ENCODE measurements at regions not wholly inside any gene's neighbourhood (a gene's known extent, or its start where the extent isn't known, plus 50 kb on each side); places are given as distances from the start of the nearest gene placed in this dataset.

- DNase-seq (no peak), ATAC-seq (ENCODE audit: low FRiP score) (no peak)
- WGBS, 2 donors: 87 to 90% methylated on average over 4 of the region's 4 CpGs
- Histone ChIP-seq H3K9me3 (ENCODE audit: control insufficient read depth, low read length) (no peaks in the 10 kb centered on the region), H3K4me3 (ENCODE audit: low read length in 2 of 2) (no peak overlapping the region), H3K4me1 (ENCODE audit: control insufficient read depth in 1 of 2, insufficient read depth in 2 of 2, low read length in 2 of 2) (no peaks in the 10 kb centered on the region), H3K36me3 (ENCODE audit: control insufficient read depth in 1 of 2, insufficient read depth in 2 of 2, low read length in 1 of 2) (no peaks in the 10 kb centered on the region), H3K27me3 (ENCODE audit: control insufficient read depth in 1 of 2, insufficient read depth in 2 of 2, low read length in 1 of 2) (no peaks in the 10 kb centered on the region), H3K27ac (ENCODE audit: low read depth in 1 of 2, low read length in 2 of 2) (no peak overlapping the region)
- intact Hi-C loops (cut with DNase I): no loop called here
These were observed 1492.5 kb upstream of the TMEFF2 start for GRCh38 chr2:193687195-193687594.

- DNase-seq: no peak
- ATAC-seq (ENCODE audit: low FRiP score): no peak
- 6 to 22% methylated on average over 1 of the region's 1 CpG for WGBS, 2 donors
- H3K4me3 ChIP-seq (ENCODE audit: low read length in 2 of 2): no peak overlapping the region
- intact Hi-C loops (cut with DNase I): no loop called here
- H3K36me3 ChIP-seq (ENCODE audit: control insufficient read depth in 1 of 2, insufficient read depth in 2 of 2, low read length in 1 of 2): no peaks in the 10 kb centered on the region
- no peak overlapping the region for H3K27ac ChIP-seq (ENCODE audit: low read depth in 1 of 2, low read length in 2 of 2)
- no peaks in the 10 kb centered on the region for H3K27me3 ChIP-seq (ENCODE audit: control insufficient read depth in 1 of 2, insufficient read depth in 2 of 2, low read length in 1 of 2)
- H3K4me1 ChIP-seq (ENCODE audit: control insufficient read depth in 1 of 2, insufficient read depth in 2 of 2, low read length in 2 of 2): no peaks in the 10 kb centered on the region
- peaks cover 1% of the 10 kb centered on the region for H3K9me3 ChIP-seq (ENCODE audit: control insufficient read depth, low read length)
These were observed 1485.1 kb upstream of the TMEFF2 start for GRCh38 chr2:193679847-193680246.

GRCh38 chr2:193670478-193670877 lies 1475.7 kb upstream of the TMEFF2 start:
- WGBS, 2 donors: 76 to 77% methylated on average over 1 of the region's 1 CpG
- peaks cover 1% of the 10 kb centered on the region for H3K9me3 ChIP-seq (ENCODE audit: control insufficient read depth, low read length)
- no peak overlapping the region for H3K27ac ChIP-seq (ENCODE audit: low read depth in 1 of 2, low read length in 2 of 2)
- H3K27me3 ChIP-seq (ENCODE audit: control insufficient read depth in 1 of 2, insufficient read depth in 2 of 2, low read length in 1 of 2): no peaks in the 10 kb centered on the region
- no peak overlapping the region for H3K4me3 ChIP-seq (ENCODE audit: low read length in 2 of 2)
- intact Hi-C loops (cut with DNase I): no loop called here
- DNase-seq (no peak), ATAC-seq (ENCODE audit: low FRiP score) (no peak)
- H3K4me1 ChIP-seq (ENCODE audit: control insufficient read depth in 1 of 2, insufficient read depth in 2 of 2, low read length in 2 of 2): no peaks in the 10 kb centered on the region
- no peaks in the 10 kb centered on the region for H3K36me3 ChIP-seq (ENCODE audit: control insufficient read depth in 1 of 2, insufficient read depth in 2 of 2, low read length in 1 of 2)

GRCh38 chr2:193668557-193669323 lies 1474.0 kb upstream of the TMEFF2 start:
- intact Hi-C loops (cut with DNase I): no loop called here
- Histone ChIP-seq H3K27me3 (ENCODE audit: control insufficient read depth in 1 of 2, insufficient read depth in 2 of 2, low read length in 1 of 2) (no peaks in the 10 kb centered on the region), H3K27ac (ENCODE audit: low read depth in 1 of 2, low read length in 2 of 2) (no peak overlapping the region), H3K4me3 (ENCODE audit: low read length in 2 of 2) (no peak overlapping the region), H3K9me3 (ENCODE audit: control insufficient read depth, low read length) (no peaks in the 10 kb centered on the region), H3K36me3 (ENCODE audit: control insufficient read depth in 1 of 2, insufficient read depth in 2 of 2, low read length in 1 of 2) (no peaks in the 10 kb centered on the region), H3K4me1 (ENCODE audit: control insufficient read depth in 1 of 2, insufficient read depth in 2 of 2, low read length in 2 of 2) (no peaks in the 10 kb centered on the region)
- 76 to 82% methylated on average over 4 of the region's 4 CpGs for WGBS, 2 donors
- ATAC-seq (ENCODE audit: low FRiP score): no peak
- no peak for DNase-seq

GRCh38 chr2:193627927-193628272 lies 1433.2 kb upstream of the TMEFF2 start:
- peaks cover 1% of the 10 kb centered on the region for H3K9me3 ChIP-seq (ENCODE audit: control insufficient read depth, low read length)
- ATAC-seq (ENCODE audit: low FRiP score) (no peak), DNase-seq (no peak)
- H3K27me3 ChIP-seq (ENCODE audit: control insufficient read depth in 1 of 2, insufficient read depth in 2 of 2, low read length in 1 of 2): no peaks in the 10 kb centered on the region
- no peak overlapping the region for H3K27ac ChIP-seq (ENCODE audit: low read depth in 1 of 2, low read length in 2 of 2)
- no peak overlapping the region for H3K4me3 ChIP-seq (ENCODE audit: low read length in 2 of 2)
- intact Hi-C loops (cut with DNase I): no loop called here
- no peaks in the 10 kb centered on the region for H3K4me1 ChIP-seq (ENCODE audit: control insufficient read depth in 1 of 2, insufficient read depth in 2 of 2, low read length in 2 of 2)
- H3K36me3 ChIP-seq (ENCODE audit: control insufficient read depth in 1 of 2, insufficient read depth in 2 of 2, low read length in 1 of 2): no peaks in the 10 kb centered on the region
- WGBS, 2 donors: 84 to 92% methylated on average over 1 of the region's 1 CpG

- Histone ChIP-seq H3K36me3 (ENCODE audit: control insufficient read depth in 1 of 2, insufficient read depth in 2 of 2, low read length in 1 of 2) (no peaks in the 10 kb centered on the region), H3K27ac (ENCODE audit: low read depth in 1 of 2, low read length in 2 of 2) (no peak overlapping the region), H3K4me1 (ENCODE audit: control insufficient read depth in 1 of 2, insufficient read depth in 2 of 2, low read length in 2 of 2) (no peaks in the 10 kb centered on the region), H3K27me3 (ENCODE audit: control insufficient read depth in 1 of 2, insufficient read depth in 2 of 2, low read length in 1 of 2) (no peaks in the 10 kb centered on the region), H3K4me3 (ENCODE audit: low read length in 2 of 2) (no peak overlapping the region), H3K9me3 (ENCODE audit: control insufficient read depth, low read length) (peaks cover 1% of the 10 kb centered on the region)
- WGBS, 2 donors: 55 to 71% methylated on average over 3 of the region's 3 CpGs
- intact Hi-C loops (cut with DNase I): no loop called here
- no peak for DNase-seq
- no peak for ATAC-seq (ENCODE audit: low FRiP score)
These were observed 1432.6 kb upstream of the TMEFF2 start for GRCh38 chr2:193627187-193627926.

- no peaks in the 10 kb centered on the region for H3K36me3 ChIP-seq (ENCODE audit: control insufficient read depth in 1 of 2, insufficient read depth in 2 of 2, low read length in 1 of 2)
- ATAC-seq (ENCODE audit: low FRiP score): no peak
- no peaks in the 10 kb centered on the region for H3K9me3 ChIP-seq (ENCODE audit: control insufficient read depth, low read length)
- intact Hi-C loops (cut with DNase I): no loop called here
- no peak overlapping the region for H3K4me3 ChIP-seq (ENCODE audit: low read length in 2 of 2)
- DNase-seq: no peak
- no peaks in the 10 kb centered on the region for H3K27me3 ChIP-seq (ENCODE audit: control insufficient read depth in 1 of 2, insufficient read depth in 2 of 2, low read length in 1 of 2)
- H3K4me1 ChIP-seq (ENCODE audit: control insufficient read depth in 1 of 2, insufficient read depth in 2 of 2, low read length in 2 of 2): no peaks in the 10 kb centered on the region
- H3K27ac ChIP-seq (ENCODE audit: low read depth in 1 of 2, low read length in 2 of 2): no peak overlapping the region
These were observed 1413.7 kb upstream of the TMEFF2 start for GRCh38 chr2:193608451-193608850.

GRCh38 chr2:193590831-193591230 lies 1396.1 kb upstream of the TMEFF2 start:
- 70 to 79% methylated on average over 6 of the region's 6 CpGs for WGBS, 2 donors
- intact Hi-C loops (cut with DNase I): no loop called here
- no peaks in the 10 kb centered on the region for H3K4me1 ChIP-seq (ENCODE audit: control insufficient read depth in 1 of 2, insufficient read depth in 2 of 2, low read length in 2 of 2)
- no peaks in the 10 kb centered on the region for H3K36me3 ChIP-seq (ENCODE audit: control insufficient read depth in 1 of 2, insufficient read depth in 2 of 2, low read length in 1 of 2)
- peaks cover 1% of the 10 kb centered on the region for H3K9me3 ChIP-seq (ENCODE audit: control insufficient read depth, low read length)
- H3K4me3 ChIP-seq (ENCODE audit: low read length in 2 of 2): no peak overlapping the region
- H3K27me3 ChIP-seq (ENCODE audit: control insufficient read depth in 1 of 2, insufficient read depth in 2 of 2, low read length in 1 of 2): no peaks in the 10 kb centered on the region
- ATAC-seq (ENCODE audit: low FRiP score) (no peak), DNase-seq (no peak)
- no peak overlapping the region for H3K27ac ChIP-seq (ENCODE audit: low read depth in 1 of 2, low read length in 2 of 2)

- 83 to 100% methylated on average over 1 of the region's 1 CpG for WGBS, 2 donors
- Histone ChIP-seq H3K4me1 (ENCODE audit: control insufficient read depth in 1 of 2, insufficient read depth in 2 of 2, low read length in 2 of 2) (no peaks in the 10 kb centered on the region), H3K27me3 (ENCODE audit: control insufficient read depth in 1 of 2, insufficient read depth in 2 of 2, low read length in 1 of 2) (no peaks in the 10 kb centered on the region), H3K9me3 (ENCODE audit: control insufficient read depth, low read length) (peaks cover 1% of the 10 kb centered on the region), H3K4me3 (ENCODE audit: low read length in 2 of 2) (no peak overlapping the region), H3K27ac (ENCODE audit: low read depth in 1 of 2, low read length in 2 of 2) (no peak overlapping the region), H3K36me3 (ENCODE audit: control insufficient read depth in 1 of 2, insufficient read depth in 2 of 2, low read length in 1 of 2) (no peaks in the 10 kb centered on the region)
- ATAC-seq (ENCODE audit: low FRiP score) (no peak), DNase-seq (no peak)
- intact Hi-C loops (cut with DNase I): no loop called here
These were observed 1389.8 kb upstream of the TMEFF2 start for GRCh38 chr2:193584522-193584938.

Measured in aorta (tissue), 5 donors.